ENCODE measurements at regions not wholly inside any gene's neighbourhood (a gene's known extent, or its start where the extent isn't known, plus 50 kb on each side); places are given as distances from the start of the nearest gene placed in this dataset.
"Not testable (repeated sequence)": the region's sequence is repeated elsewhere in the genome, so short reads cannot be mapped to it uniquely, and the experiment has no call there.

- TF ChIP-seq POGK (CRISPR knock-in tag; conservative IDR thresholded peaks at IDR 0.05) = no peak
- TF ChIP-seq PCBP1 (IDR thresholded peaks at IDR 0.05; ENCODE audit: borderline replicate concordance, low read depth, low read length) = no peak
Measured at GRCh38 chr16:65737831-65738230, 616.0 kb upstream of the CDH11 start (continued).

DNA sequence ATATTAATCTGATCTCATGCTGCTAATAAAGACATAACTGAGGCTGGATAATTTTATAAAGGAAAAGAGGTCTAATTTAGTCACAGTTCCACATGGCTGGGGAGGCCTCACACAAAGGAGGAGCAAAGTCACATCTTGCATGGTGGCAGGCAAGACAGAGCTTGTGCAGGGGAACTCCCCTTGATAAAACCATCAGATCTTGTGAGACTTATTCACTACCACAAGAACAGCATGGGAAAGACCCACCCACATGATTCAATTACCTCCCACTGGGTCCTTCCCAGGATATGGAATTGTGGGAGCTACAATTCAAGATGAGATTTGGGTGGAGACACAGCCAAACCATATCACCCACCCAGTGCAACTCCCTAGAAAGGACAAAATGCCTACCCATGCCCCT is 613.8 kb upstream of the CDH11 start:
- BruUV-seq (replicated peaks); H3K4me2 ChIP-seq (ENCODE audit: low read depth, low read length); H3K27me3 ChIP-seq (ENCODE audit: control insufficient read depth in 1 of 2, insufficient read depth in 2 of 2, low read length in 2 of 2); H3K9ac ChIP-seq (ENCODE audit: insufficient read depth, low read depth, low read length); POLR2A ChIA-PET; in situ Hi-C loops (cut with HindIII; ENCODE audit: extremely low pct_ligation_motif_present, low pct_unique_long_range_greater_than_20kb); H2AFZ ChIP-seq (ENCODE audit: low read length); H3K4me1 ChIP-seq (ENCODE audit: insufficient read depth, low read length); ATAC-seq; DNase-seq (ENCODE audit: low spot score); H4K20me1 ChIP-seq (ENCODE audit: insufficient read depth, low read length); H3K79me2 ChIP-seq (ENCODE audit: insufficient read depth, low read length); H3K27ac ChIP-seq (ENCODE audit: extremely low read length, insufficient read depth, low read length); CTCF ChIA-PET (ENCODE audit: low intra/inter-chr PET ratio, low total read pairs); H3K9me3 ChIP-seq (ENCODE audit: low read length); H3K4me3 ChIP-seq (replicated peaks in 1 of 3; ENCODE audit: insufficient read depth in 1 of 3, low read depth in 2 of 3, low read length in 3 of 3); H3K36me3 ChIP-seq (replicated peaks in 1 of 2; ENCODE audit: control insufficient read depth in 1 of 2, insufficient read depth in 2 of 2, low read length in 2 of 2); intact Hi-C loops (cut with micrococcal nuclease; ENCODE audit: unreplicated experiment); FAIRE-seq: not testable (repeated sequence)

- Histone ChIP-seq H2AFZ (ENCODE audit: low read length) (no peak overlapping the region), H4K20me1 (ENCODE audit: insufficient read depth, low read length) (no peaks in the 10 kb centered on the region), H3K79me2 (ENCODE audit: insufficient read depth, low read length) (no peaks in the 10 kb centered on the region), H3K4me1 (ENCODE audit: insufficient read depth, low read length) (peaks cover 9% of the 10 kb centered on the region), H3K27me3 (ENCODE audit: control insufficient read depth in 1 of 2, insufficient read depth in 2 of 2, low read length in 2 of 2) (no peaks in the 10 kb centered on the region; a peak in 1 of 5 replicates), H3K4me2 (ENCODE audit: low read depth, low read length) (no peak overlapping the region), H3K27ac (ENCODE audit: extremely low read length, insufficient read depth, low read length) (no peak overlapping the region), H3K36me3 (replicated peaks in 1 of 2; ENCODE audit: control insufficient read depth in 1 of 2, insufficient read depth in 2 of 2, low read length in 2 of 2) (no peaks in the 10 kb centered on the region), H3K9me3 (ENCODE audit: low read length) (no peaks in the 10 kb centered on the region), H3K4me3 (replicated peaks in 1 of 3; ENCODE audit: insufficient read depth in 1 of 3, low read depth in 2 of 3, low read length in 3 of 3) (no peak overlapping the region), H3K9ac (ENCODE audit: insufficient read depth, low read depth, low read length) (no peak overlapping the region)
- 35% methylated on average over 3 of the region's 3 CpGs for WGBS (ENCODE audit: low lambda C conversion rate)
- BruUV-seq (replicated peaks) = no TSS peak
- POLR2A ChIA-PET = no interaction called here
- CTCF ChIA-PET (ENCODE audit: low intra/inter-chr PET ratio, low total read pairs) = no interaction called here
- intact Hi-C loops (cut with micrococcal nuclease; ENCODE audit: unreplicated experiment) = no loop called here
- in situ Hi-C loops (cut with HindIII; ENCODE audit: extremely low pct_ligation_motif_present, low pct_unique_long_range_greater_than_20kb) = no loop called here
- no peak for FAIRE-seq
- no peak for ATAC-seq
- no peak for DNase-seq (ENCODE audit: low spot score)
- TF ChIP-seq GZF1 (CRISPR knock-in tag; IDR thresholded peaks at IDR 0.05) (no peak), KDM4B (CRISPR knock-in tag; IDR thresholded peaks at IDR 0.05) (no peak), ZFP1 (CRISPR knock-in tag; IDR thresholded peaks at IDR 0.05) (no peak), CERS6 (CRISPR knock-in tag; IDR thresholded peaks at IDR 0.05) (no peak), ZKSCAN1 (IDR thresholded peaks at IDR 0.05; ENCODE audit: low read length) (no peak), ERF (CRISPR knock-in tag; IDR thresholded peaks at IDR 0.05) (no peak), THAP11 (CRISPR knock-in tag; IDR thresholded peaks at IDR 0.05) (no peak), ZSCAN20 (CRISPR knock-in tag; IDR thresholded peaks at IDR 0.05; ENCODE audit: borderline replicate concordance) (no peak), ZNF546 (CRISPR knock-in tag; conservative IDR thresholded peaks at IDR 0.05) (no peak), CREB1 (IDR thresholded peaks at IDR 0.05) (no peak), CREB1 (CRISPR knock-in tag; IDR thresholded peaks at IDR 0.05) (no peak)
- TF ChIP-seq, protein P1, sequence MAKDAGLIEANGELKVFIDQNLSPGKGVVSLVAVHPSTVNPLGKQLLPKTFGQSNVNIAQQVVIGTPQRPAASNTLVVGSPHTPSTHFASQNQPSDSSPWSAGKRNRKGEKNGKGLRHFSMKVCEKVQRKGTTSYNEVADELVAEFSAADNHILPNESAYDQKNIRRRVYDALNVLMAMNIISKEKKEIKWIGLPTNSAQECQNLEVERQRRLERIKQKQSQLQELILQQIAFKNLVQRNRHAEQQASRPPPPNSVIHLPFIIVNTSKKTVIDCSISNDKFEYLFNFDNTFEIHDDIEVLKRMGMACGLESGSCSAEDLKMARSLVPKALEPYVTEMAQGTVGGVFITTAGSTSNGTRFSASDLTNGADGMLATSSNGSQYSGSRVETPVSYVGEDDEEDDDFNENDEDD (CRISPR knock-in tag; IDR thresholded peaks at IDR 0.05; ENCODE audit: borderline replicate concordance) = no peak
- TF ChIP-seq, protein P2, sequence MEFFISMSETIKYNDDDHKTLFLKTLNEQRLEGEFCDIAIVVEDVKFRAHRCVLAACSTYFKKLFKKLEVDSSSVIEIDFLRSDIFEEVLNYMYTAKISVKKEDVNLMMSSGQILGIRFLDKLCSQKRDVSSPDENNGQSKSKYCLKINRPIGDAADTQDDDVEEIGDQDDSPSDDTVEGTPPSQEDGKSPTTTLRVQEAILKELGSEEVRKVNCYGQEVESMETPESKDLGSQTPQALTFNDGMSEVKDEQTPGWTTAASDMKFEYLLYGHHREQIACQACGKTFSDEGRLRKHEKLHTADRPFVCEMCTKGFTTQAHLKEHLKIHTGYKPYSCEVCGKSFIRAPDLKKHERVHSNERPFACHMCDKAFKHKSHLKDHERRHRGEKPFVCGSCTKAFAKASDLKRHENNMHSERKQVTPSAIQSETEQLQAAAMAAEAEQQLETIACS (CRISPR knock-in tag; IDR thresholded peaks at IDR 0.05) = no peak
Measured at GRCh38 chr16:65733721-65734120, 611.9 kb upstream of the CDH11 start.
